ENCODE measurements at regions not wholly inside any gene's neighbourhood (a gene's known extent, or its start where the extent isn't known, plus 50 kb on each side); places are given as distances from the start of the nearest gene placed in this dataset.

DNA sequence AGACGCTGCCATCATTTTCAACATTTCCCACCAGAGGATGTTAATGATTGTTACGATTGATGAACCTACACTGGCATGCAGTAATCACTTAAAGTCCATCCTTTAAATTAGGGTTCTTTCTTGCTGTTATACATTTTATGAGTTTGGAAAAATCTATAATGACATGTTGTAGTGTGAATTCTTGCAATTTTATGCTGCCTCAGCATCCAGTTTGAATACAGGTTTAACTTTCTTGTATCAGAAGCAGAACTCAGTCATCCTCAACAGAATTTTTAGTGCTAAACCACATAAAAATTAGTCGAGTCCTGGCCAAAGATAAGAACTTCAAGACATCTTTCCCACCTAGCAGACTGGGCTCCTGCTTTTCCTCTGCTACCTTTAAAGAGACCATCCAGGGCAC, 303.3 kb downstream of the NUP35 start:
- Mint-ChIP-seq H3K36me3 (ENCODE audit: low read depth) (no peaks in the 10 kb centered on the region), H3K27ac (no peak overlapping the region), H3K4me1 (no peaks in the 10 kb centered on the region), H3K9me3 (no peaks in the 10 kb centered on the region), H3K4me3 (no peak overlapping the region), H3K27me3 (ENCODE audit: low read depth) (no peaks in the 10 kb centered on the region)
- TF ChIP-seq CTCF (IDR thresholded peaks at IDR 0.05; ENCODE audit: unreplicated experiment in 3 of 3), result no peak

DNA sequence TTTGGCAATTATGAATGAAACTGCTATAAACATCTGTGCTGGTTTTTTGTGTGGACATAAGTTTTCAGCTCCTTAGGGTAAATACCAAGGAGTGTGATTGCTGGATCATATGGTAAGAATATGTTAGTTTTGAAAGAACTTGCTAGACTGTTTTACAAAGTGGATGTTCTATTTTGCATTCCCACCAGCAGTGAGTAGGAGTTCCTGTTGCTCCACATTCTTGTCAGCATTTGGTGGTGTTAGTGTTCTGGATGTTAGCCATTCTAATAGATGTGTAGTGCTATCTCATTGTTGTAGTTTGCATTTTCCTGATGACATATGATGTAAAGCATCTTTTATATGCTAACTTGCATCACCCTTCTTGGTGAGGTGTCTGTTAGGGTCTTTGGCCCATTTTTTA, 304.6 kb downstream of the NUP35 start:
- Mint-ChIP-seq H3K27ac (no peak overlapping the region), H3K27me3 (ENCODE audit: low read depth) (no peaks in the 10 kb centered on the region)

GRCh38 chr2:183438541-183438940, 314.3 kb downstream of the NUP35 start:
- Mint-ChIP-seq H3K4me3 (no peak overlapping the region), H3K4me1 (peaks cover 5% of the 10 kb centered on the region), H3K27ac (no peak overlapping the region), H3K9me3 (no peaks in the 10 kb centered on the region), H3K27me3 (ENCODE audit: low read depth) (no peaks in the 10 kb centered on the region), H3K36me3 (ENCODE audit: low read depth) (no peaks in the 10 kb centered on the region)
- no peak for TF ChIP-seq CTCF (IDR thresholded peaks at IDR 0.05; ENCODE audit: unreplicated experiment in 3 of 3)

More for the DNA sequence above, 304.6 kb downstream of the NUP35 start:
- no peak overlapping the region for H3K4me3 Mint-ChIP-seq
- no peaks in the 10 kb centered on the region for H3K4me1 Mint-ChIP-seq
- no peaks in the 10 kb centered on the region for H3K36me3 Mint-ChIP-seq (ENCODE audit: low read depth)
- H3K9me3 Mint-ChIP-seq, result no peaks in the 10 kb centered on the region
- no peak for TF ChIP-seq CTCF (IDR thresholded peaks at IDR 0.05; ENCODE audit: unreplicated experiment in 3 of 3)

DNA sequence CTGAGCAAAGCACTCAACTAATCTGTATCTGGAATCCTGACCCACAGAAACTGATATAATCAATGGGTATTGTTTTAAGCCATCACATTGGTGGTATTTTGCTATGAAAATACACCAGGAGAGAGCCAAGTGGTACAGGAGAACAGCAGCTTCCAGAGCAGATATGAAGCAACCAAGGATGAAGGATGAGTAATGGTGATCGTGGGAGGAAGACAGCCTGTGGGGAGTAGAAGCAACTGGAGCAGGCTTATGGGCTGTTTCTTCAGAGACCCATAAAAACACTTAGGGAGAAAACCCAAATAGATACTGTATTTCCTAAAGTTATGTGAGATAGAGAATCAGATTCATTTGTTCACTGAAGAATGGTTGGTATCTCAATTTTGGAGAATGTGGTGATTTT, 330.8 kb downstream of the NUP35 start:
- Mint-ChIP-seq H3K27me3 (ENCODE audit: low read depth) (no peaks in the 10 kb centered on the region), H3K27ac (no peak overlapping the region)

DNA sequence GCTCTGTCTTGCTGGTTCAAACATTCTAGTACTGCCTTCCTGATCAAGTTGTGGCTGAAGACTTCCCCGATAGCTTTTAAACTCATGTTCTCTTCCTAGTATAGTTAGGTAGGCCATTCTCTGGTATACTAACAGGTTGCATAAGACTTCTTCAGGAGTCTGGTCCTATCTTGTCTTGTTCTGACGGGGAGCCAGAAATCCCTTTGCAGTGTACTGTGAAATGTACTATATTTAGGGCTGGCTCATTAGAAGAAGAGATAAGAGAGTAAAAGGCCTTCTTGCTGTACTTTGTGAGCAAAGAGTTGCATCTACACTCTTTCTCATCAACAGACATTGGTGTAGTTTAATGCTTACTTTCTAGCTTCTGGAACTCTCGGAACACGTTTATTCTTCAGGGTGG, 331.9 kb downstream of the NUP35 start:
- Mint-ChIP-seq H3K4me3 (no peak overlapping the region), H3K27ac (no peak overlapping the region), H3K9me3 (peaks cover 5% of the 10 kb centered on the region), H3K27me3 (ENCODE audit: low read depth) (no peaks in the 10 kb centered on the region), H3K36me3 (ENCODE audit: low read depth) (no peaks in the 10 kb centered on the region), H3K4me1 (peaks cover 12% of the 10 kb centered on the region)
- TF ChIP-seq CTCF (IDR thresholded peaks at IDR 0.05; ENCODE audit: unreplicated experiment in 3 of 3), result no peak

More for the DNA sequence above, 330.8 kb downstream of the NUP35 start:
- TF ChIP-seq CTCF (IDR thresholded peaks at IDR 0.05; ENCODE audit: unreplicated experiment in 3 of 3), result no peak
- Mint-ChIP-seq H3K4me1 (peaks cover 12% of the 10 kb centered on the region), H3K36me3 (ENCODE audit: low read depth) (no peaks in the 10 kb centered on the region), H3K9me3 (peaks cover 5% of the 10 kb centered on the region), H3K4me3 (no peak overlapping the region)

DNA sequence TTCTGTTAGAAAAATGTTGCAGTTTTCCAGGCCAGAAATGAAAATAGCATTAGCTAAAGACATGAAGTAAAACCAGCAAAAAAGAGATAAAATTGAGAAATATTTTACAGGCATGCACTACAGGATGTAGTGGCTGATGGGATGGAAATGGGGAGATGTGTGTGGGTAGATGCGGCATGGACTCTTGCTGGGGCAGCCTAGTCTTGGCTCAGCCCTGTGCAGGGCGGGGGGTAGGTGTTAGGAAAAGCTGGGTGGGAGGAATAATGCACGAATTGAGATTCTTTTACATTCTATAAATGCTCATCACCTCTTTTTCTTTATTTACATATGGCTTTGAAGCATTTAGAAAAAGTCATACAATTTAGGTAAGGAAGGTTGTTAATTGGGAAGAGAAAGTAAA, 334.2 kb downstream of the NUP35 start:
- H3K36me3 Mint-ChIP-seq (ENCODE audit: low read depth), result no peaks in the 10 kb centered on the region
- peaks cover 12% of the 10 kb centered on the region for H3K4me1 Mint-ChIP-seq
- no peaks in the 10 kb centered on the region for H3K27me3 Mint-ChIP-seq (ENCODE audit: low read depth)
- no peak for TF ChIP-seq CTCF (IDR thresholded peaks at IDR 0.05; ENCODE audit: unreplicated experiment in 3 of 3)
- peaks cover 3% of the 10 kb centered on the region for H3K9me3 Mint-ChIP-seq
- H3K27ac Mint-ChIP-seq, result no peak overlapping the region
- no peak overlapping the region for H3K4me3 Mint-ChIP-seq

All from nephron (organoid).